Liver (tissue), 8 donors: ENCODE measurements at regions not wholly inside any gene's neighbourhood (a gene's known extent, or its start where the extent isn't known, plus 50 kb on each side); places are given as distances from the start of the nearest gene placed in this dataset.

Source experiments
- DNase-seq: peaks from one replicate; pipeline ENCODE4 v3.0.0-alpha.2; 2017; ENCODE audit warnings: low spot score
- H3K27ac ChIP-seq, 2 donors: one replicate each; pipeline ENCODE4 v1.7.0; 2013; ENCODE audit warnings: inconsistent platforms in 2 of 2, low read length in 2 of 2, control low read depth in 1 of 2, low read depth in 1 of 2, mild to moderate bottlenecking in 1 of 2
- H3K27me3 ChIP-seq, 4 donors: one replicate each; pipeline versions ENCODE4 v1.6.1 to v1.7.0; 2013; ENCODE audit warnings: low read length in 3 of 4, inconsistent platforms in 1 of 4, mild to moderate bottlenecking in 1 of 4, moderate library complexity in 1 of 4; ENCODE audit not compliant: control insufficient read depth in 4 of 4, insufficient read depth in 4 of 4
- H3K36me3 ChIP-seq, 4 donors: one replicate each; pipeline versions ENCODE4 v1.6.1 to v1.7.0; 2013; ENCODE audit warnings: low read length in 3 of 4, mild to moderate bottlenecking in 3 of 4, low read depth in 1 of 4, moderate library complexity in 1 of 4; ENCODE audit not compliant: control insufficient read depth in 4 of 4, insufficient read depth in 3 of 4
- H3K4me1 ChIP-seq, 4 donors: one replicate each; pipeline versions ENCODE4 v1.6.1 to v1.7.0; 2013; ENCODE audit warnings: low read length in 3 of 4, mild to moderate bottlenecking in 3 of 4, moderate library complexity in 1 of 4; ENCODE audit not compliant: control insufficient read depth in 4 of 4, insufficient read depth in 4 of 4
- H3K4me3 ChIP-seq, 3 donors: one replicate each; pipeline versions ENCODE4 v1.6.1 to v1.7.0; 2013; ENCODE audit warnings: low read length in 3 of 3, control low read depth in 1 of 3, low read depth in 1 of 3, mild to moderate bottlenecking in 1 of 3
- H3K9ac ChIP-seq, 2 donors: one replicate each; pipeline ENCODE4 v1.7.0; 2013; ENCODE audit warnings: low read length in 2 of 2, mild to moderate bottlenecking in 2 of 2, moderate library complexity in 2 of 2, control low read depth in 1 of 2, low read depth in 1 of 2
- H3K9me3 ChIP-seq, 4 donors: one replicate each; pipeline versions ENCODE4 v1.6.1 to v1.7.0; 2013; ENCODE audit warnings: low read length in 3 of 4; ENCODE audit not compliant: control insufficient read depth in 4 of 4
- HNF4A ChIP-seq, 2 donors: conservative IDR thresholded peaks; 2 replicates each; pipeline ENCODE4 v1.6.1; 2016; ENCODE audit warnings: antibody characterized with exemption in 2 of 2, mild to moderate bottlenecking in 2 of 2
- NR2F2 ChIP-seq: IDR thresholded peaks from 2 replicates; pipeline ENCODE4 v1.6.1; 2016; ENCODE audit warnings: antibody characterized with exemption
- RAD21 ChIP-seq, 2 donors: IDR thresholded peaks; 2 replicates each; pipeline ENCODE4 v1.6.1; 2016; ENCODE audit warnings: antibody characterized with exemption in 2 of 2, mild to moderate bottlenecking in 2 of 2
- RXRA ChIP-seq, 2 donors: IDR thresholded peaks; 2 replicates each; pipeline ENCODE4 v1.6.1; 2017 to 2018; ENCODE audit warnings: antibody characterized with exemption in 2 of 2, mild to moderate bottlenecking in 1 of 2
- TAF1 ChIP-seq: conservative IDR thresholded peaks from 2 replicates; pipeline ENCODE4 v1.6.1; 2016; ENCODE audit warnings: antibody characterized with exemption, mild to moderate bottlenecking
- YY1 ChIP-seq: IDR thresholded peaks from 2 replicates; pipeline ENCODE4 v1.6.1; 2016; ENCODE audit warnings: antibody characterized with exemption, mild to moderate bottlenecking
- WGBS: extraction: QIAGEN DNeasy Blood & Tissue Kit; methylation state at CpG from one replicate; pipeline ENCODE4 v1.1.7; 2013; 5-methylcytosine and 5-hydroxymethylcytosine counted together
- TF ChIP-seq, protein P1 (sequence below): IDR thresholded peaks from 2 replicates; pipeline ENCODE4 v1.6.1; 2016; ENCODE audit warnings: antibody characterized with exemption
- TF ChIP-seq, protein P2 (sequence below): fragments of 150-350 bp; IDR thresholded peaks from 2 replicates; pipeline ENCODE4 v1.5.1; 2017; ENCODE audit warnings: improper control_type of control experiment, low read depth, low read length; ENCODE audit not compliant: missing input control
- TF ChIP-seq, protein P3 (sequence below): IDR thresholded peaks from 2 replicates; pipeline ENCODE4 v1.6.1; 2016; ENCODE audit warnings: antibody characterized with exemption
- TF ChIP-seq, protein P4 (sequence below): IDR thresholded peaks from 2 replicates; pipeline ENCODE4 v1.6.1; 2016; ENCODE audit warnings: antibody characterized with exemption
- TF ChIP-seq, protein P5 (sequence below): IDR thresholded peaks from 2 replicates; pipeline ENCODE4 v1.6.1; 2016; ENCODE audit warnings: antibody characterized with exemption, mild to moderate bottlenecking
- donor health status: healthy.
- donor health status: healthy.
- donor health status: healthy.
- donor health status: healthy.
- donor health status: healthy.

DNA sequence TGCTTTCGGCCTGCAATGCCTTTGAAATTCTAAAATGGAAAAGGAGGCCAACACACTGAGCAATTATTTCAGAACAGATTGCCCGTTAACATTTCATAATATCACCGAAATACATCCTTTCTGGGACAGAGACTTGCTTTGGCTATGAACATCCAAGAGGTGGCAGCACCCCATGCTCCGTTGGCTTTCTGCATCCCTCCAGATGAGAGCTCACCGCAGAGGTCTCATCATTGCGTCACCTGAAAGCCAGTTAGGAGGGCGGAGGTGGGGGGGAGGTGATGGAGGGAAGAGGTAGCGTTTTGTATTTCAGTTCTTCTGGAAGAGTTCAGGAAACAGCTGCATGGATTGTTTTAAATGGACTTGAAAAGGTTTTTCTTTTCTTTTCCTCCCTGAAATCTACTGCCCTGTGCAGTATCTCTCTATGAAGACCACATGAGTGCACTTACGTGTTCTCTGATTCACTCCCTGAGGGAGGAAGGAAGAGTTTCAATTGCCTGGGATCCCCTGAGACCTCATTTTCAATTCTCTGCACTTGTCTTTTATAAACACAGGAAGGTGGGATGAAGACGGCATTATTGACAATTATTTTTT lies 166.8 kb upstream of the PGRMC2 start:
- no peak overlapping the region for H3K9ac ChIP-seq
- no peaks in the 10 kb centered on the region for H3K4me1 ChIP-seq

DNA sequence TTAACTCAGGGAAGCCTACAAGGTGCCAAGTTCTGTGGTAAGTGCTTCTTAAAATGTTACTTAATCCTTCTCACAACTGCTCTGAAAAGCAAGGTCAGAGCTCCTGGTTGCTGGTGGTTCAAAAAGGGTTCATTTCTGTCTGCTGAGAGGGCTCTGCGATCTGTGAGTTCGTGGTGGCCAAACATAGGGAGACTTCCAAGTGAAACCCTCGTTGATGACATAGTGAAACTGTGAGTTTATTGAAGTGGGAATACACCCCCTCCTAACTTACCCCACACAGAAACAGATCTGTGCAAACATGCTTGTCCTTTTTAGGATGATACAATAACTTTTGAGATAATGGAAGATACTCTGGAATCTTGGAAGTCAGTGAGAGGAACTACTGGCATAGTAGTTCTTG lies 164.8 kb upstream of the PGRMC2 start:
- Histone ChIP-seq H3K9me3 (no peaks in the 10 kb centered on the region), H3K4me3 (no peak overlapping the region), H3K27me3 (no peaks in the 10 kb centered on the region), H3K4me1 (no peaks in the 10 kb centered on the region), H3K9ac (no peak overlapping the region), H3K36me3 (no peaks in the 10 kb centered on the region), H3K27ac (no peak overlapping the region)
- 70% methylated on average over 3 of the region's 3 CpGs for WGBS
- DNase-seq, result no peak
- TF ChIP-seq, protein P1, sequence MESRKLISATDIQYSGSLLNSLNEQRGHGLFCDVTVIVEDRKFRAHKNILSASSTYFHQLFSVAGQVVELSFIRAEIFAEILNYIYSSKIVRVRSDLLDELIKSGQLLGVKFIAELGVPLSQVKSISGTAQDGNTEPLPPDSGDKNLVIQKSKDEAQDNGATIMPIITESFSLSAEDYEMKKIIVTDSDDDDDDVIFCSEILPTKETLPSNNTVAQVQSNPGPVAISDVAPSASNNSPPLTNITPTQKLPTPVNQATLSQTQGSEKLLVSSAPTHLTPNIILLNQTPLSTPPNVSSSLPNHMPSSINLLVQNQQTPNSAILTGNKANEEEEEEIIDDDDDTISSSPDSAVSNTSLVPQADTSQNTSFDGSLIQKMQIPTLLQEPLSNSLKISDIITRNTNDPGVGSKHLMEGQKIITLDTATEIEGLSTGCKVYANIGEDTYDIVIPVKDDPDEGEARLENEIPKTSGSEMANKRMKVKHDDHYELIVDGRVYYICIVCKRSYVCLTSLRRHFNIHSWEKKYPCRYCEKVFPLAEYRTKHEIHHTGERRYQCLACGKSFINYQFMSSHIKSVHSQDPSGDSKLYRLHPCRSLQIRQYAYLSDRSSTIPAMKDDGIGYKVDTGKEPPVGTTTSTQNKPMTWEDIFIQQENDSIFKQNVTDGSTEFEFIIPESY, result no peak
- TF ChIP-seq TAF1, result no peak
- TF ChIP-seq, protein P2, sequence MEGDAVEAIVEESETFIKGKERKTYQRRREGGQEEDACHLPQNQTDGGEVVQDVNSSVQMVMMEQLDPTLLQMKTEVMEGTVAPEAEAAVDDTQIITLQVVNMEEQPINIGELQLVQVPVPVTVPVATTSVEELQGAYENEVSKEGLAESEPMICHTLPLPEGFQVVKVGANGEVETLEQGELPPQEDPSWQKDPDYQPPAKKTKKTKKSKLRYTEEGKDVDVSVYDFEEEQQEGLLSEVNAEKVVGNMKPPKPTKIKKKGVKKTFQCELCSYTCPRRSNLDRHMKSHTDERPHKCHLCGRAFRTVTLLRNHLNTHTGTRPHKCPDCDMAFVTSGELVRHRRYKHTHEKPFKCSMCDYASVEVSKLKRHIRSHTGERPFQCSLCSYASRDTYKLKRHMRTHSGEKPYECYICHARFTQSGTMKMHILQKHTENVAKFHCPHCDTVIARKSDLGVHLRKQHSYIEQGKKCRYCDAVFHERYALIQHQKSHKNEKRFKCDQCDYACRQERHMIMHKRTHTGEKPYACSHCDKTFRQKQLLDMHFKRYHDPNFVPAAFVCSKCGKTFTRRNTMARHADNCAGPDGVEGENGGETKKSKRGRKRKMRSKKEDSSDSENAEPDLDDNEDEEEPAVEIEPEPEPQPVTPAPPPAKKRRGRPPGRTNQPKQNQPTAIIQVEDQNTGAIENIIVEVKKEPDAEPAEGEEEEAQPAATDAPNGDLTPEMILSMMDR, result no peak

More for the DNA sequence above, 166.8 kb upstream of the PGRMC2 start:
- Histone ChIP-seq H3K27ac (no peak overlapping the region), H3K4me3 (no peak overlapping the region), H3K27me3 (no peaks in the 10 kb centered on the region), H3K36me3 (no peaks in the 10 kb centered on the region), H3K9me3 (no peaks in the 10 kb centered on the region)
- TF ChIP-seq TAF1 (no peak), HNF4A (conservative IDR thresholded peaks at IDR 0.05) (peak in 1 of 2 donors; percentile 19), RAD21 (IDR thresholded peaks at IDR 0.05) (peak; percentile 99 to 100), NR2F2 (peak; percentile 20), RXRA (IDR thresholded peaks at IDR 0.05) (peak; percentile 5 to 32), YY1 (no peak)
- TF ChIP-seq, protein P3, sequence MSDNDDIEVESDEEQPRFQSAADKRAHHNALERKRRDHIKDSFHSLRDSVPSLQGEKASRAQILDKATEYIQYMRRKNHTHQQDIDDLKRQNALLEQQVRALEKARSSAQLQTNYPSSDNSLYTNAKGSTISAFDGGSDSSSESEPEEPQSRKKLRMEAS, result no peak
- TF ChIP-seq, protein P4, sequence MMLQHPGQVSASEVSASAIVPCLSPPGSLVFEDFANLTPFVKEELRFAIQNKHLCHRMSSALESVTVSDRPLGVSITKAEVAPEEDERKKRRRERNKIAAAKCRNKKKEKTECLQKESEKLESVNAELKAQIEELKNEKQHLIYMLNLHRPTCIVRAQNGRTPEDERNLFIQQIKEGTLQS, result peak; percentile 82
- TF ChIP-seq, protein P5, sequence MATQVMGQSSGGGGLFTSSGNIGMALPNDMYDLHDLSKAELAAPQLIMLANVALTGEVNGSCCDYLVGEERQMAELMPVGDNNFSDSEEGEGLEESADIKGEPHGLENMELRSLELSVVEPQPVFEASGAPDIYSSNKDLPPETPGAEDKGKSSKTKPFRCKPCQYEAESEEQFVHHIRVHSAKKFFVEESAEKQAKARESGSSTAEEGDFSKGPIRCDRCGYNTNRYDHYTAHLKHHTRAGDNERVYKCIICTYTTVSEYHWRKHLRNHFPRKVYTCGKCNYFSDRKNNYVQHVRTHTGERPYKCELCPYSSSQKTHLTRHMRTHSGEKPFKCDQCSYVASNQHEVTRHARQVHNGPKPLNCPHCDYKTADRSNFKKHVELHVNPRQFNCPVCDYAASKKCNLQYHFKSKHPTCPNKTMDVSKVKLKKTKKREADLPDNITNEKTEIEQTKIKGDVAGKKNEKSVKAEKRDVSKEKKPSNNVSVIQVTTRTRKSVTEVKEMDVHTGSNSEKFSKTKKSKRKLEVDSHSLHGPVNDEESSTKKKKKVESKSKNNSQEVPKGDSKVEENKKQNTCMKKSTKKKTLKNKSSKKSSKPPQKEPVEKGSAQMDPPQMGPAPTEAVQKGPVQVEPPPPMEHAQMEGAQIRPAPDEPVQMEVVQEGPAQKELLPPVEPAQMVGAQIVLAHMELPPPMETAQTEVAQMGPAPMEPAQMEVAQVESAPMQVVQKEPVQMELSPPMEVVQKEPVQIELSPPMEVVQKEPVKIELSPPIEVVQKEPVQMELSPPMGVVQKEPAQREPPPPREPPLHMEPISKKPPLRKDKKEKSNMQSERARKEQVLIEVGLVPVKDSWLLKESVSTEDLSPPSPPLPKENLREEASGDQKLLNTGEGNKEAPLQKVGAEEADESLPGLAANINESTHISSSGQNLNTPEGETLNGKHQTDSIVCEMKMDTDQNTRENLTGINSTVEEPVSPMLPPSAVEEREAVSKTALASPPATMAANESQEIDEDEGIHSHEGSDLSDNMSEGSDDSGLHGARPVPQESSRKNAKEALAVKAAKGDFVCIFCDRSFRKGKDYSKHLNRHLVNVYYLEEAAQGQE, result no peak
- TF ChIP-seq, protein P1, result no peak
- TF ChIP-seq, protein P2, result peak; percentile 87
- peak; percentile 65 for DNase-seq
- WGBS, result 16% methylated on average over 10 of the region's 10 CpGs
